ENCODE measurements at regions not wholly inside any gene's neighbourhood (a gene's known extent, or its start where the extent isn't known, plus 50 kb on each side); places are given as distances from the start of the nearest gene placed in this dataset.
"Not testable (repeated sequence)": the region's sequence is repeated elsewhere in the genome, so short reads cannot be mapped to it uniquely, and the experiment has no call there.

- no peak for DNase-seq
These were observed 125.3 kb downstream of the GLUD2 start for GRCh38 chrX:121172703-121173102.

GRCh38 chrX:121179972-121180371 is 132.6 kb downstream of the GLUD2 start:
- DNase-seq, result no peak

GRCh38 chrX:121191779-121192178 is 144.4 kb downstream of the GLUD2 start:
- no peak for DNase-seq

DNA sequence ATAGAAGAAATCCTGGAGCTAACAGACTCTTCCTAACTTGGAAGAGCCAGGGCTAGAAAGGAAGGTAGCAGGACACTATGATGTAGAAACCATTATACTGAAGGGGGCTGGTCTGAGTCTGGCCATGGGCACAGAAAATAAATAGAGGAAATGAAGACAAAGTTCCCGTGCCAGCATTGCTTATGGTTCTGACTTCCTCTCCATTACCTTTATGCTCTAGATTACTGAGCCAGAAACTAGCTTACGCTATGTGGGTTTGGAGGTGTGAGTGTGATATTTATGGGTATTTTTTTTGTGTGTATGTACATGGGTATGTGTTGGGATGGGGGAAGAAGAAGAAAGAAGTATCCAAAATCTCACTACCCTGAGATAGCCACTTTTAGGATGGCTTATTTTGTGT is 148.3 kb downstream of the GLUD2 start:
- DNase-seq, result no peak

GRCh38 chrX:121196872-121197444 is 149.5 kb downstream of the GLUD2 start:
- DNase-seq, result not testable (repeated sequence)

- DNase-seq, result no peak
These were observed 161.2 kb downstream of the GLUD2 start for GRCh38 chrX:121208563-121208962.

DNA sequence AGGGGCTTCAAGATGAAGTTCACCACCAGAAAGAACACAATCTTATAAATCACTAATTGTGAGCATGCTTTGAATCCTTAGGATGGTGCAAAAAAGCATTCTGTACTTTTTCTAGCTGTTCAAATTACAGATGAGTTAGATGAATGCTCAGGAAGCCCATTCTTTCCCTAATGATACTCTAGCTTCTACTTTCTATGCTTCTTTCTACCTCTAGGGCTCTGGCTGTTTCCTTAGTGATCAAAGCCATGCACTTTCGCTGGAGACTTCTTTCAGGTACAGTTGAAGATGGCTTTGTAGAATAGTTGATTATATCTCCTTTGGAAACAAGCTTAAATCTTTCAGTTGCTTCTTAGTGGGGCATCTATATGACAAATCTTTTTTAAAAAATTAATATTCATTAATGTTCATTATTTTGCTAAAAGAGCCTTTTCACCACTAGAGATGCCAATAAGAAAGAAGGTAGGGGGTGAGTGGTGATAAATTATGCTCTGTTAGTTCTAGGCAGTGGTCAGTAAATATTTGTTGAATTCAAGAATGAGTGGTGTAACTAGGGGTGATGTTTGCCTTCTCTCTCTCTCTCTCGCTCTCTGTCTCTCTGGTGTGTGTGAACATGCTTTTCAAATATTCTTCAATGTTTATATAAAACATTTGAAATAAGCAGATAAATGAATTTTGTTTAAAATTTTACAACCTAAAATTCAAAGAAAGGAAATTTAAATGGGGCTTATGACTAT is 169.4 kb downstream of the GLUD2 start:
- no peak for DNase-seq

DNA sequence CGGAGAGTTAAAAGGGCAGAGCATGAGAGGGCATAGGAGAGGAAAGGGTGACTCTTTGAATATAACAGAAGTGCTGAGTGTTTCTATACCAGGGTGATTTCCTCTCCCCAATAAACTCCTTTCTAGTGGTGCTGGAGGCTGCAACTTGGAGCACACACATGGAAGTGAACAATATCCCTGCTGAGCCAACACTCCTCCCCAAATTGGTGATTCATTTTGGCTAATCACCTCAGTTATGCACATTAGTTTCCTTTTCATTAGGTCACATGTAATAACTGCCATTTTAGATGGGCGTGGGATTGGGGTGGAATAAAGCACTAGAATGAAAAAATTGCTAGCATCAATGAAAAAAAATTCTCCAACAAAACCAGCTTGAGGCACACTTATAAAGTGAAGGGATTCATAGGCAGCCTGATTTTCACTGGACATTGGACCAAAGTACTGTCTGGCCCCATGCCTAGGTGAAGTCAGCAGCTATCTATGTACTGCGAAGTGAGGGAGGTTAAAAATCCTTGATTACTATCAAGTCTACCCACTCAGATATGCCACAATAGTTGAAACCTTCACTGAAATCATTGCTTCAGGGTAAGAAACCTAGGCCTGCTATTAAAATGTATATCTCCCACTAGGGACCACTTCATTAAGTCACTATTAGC is 174.0 kb downstream of the GLUD2 start:
- no peak for DNase-seq

DNA sequence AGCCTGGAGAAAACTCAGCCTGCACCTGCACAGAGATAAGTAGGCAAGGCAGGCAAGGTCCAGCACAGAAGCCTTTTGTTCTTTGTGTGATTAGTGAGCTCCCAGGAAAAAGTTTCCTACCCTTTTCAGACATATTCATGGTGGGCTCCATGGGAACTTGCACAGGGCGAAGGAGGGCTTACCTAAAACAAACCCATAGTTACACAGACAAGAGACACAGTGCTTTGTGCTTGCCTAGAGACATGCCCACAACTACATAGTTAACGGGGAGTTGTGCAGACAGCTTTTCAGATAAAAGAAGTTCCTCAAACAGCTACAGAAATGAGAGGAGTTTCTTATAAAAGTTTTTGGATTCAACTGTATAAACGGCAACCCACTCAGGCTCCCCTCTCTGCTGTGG is 180.5 kb downstream of the GLUD2 start:
- DNase-seq, result no peak

DNA sequence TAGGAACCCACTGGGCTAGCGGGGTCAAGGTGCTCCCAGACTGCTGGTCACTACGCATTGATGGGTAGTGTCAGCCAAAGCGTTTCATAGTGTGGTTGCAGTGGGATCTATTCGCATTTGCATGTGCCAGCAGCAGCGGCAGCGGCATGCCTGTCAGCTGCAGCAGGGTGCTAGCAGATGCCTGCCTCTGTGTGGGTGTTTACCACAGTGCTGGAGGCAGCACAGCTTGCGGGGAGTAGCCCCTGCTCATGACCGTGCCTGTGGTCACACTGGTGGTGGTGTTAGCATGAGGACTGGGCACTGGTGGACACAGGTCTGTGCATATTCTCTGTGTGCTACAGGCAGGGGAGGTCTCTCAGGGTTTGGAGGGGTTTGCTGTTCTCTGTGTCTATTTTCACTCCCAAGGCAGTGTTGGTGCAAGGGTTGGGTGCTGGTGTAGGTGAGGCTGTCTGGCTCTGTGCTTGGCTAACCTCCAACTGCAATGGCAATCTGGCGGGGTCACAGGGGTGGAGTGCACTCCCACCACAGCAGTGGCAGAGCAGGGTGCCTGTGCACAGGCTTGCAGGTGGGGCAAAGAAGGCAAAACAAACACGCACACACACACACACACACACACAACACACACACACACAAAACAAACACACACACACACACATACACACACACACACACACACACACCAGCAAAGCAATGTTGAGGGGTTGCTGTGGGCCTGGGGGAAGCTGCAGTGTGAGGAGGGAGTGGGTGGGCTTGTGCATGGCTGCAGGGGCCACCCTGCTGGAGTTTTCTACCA is 184.4 kb downstream of the GLUD2 start:
- no peak for DNase-seq

DNA sequence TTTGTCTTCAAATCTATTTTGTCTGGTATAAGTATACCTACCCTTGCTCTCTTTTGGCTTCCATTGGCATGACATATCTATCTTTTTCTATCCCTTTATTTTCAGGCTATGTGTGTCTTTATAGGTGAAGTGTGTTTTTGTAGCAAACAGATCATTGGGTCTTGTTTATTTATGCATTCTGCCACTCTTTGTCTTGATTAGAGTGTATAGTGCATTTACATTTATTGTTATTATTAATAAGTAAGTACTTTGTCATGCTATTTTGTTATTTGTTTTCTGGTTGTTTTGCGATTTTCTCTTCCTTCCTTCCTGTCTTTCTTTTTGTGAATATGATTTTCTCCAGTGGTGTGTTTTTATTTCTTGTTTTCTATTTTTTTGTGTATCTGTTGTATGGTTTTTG is 188.6 kb downstream of the GLUD2 start:
- no peak for DNase-seq

DNA sequence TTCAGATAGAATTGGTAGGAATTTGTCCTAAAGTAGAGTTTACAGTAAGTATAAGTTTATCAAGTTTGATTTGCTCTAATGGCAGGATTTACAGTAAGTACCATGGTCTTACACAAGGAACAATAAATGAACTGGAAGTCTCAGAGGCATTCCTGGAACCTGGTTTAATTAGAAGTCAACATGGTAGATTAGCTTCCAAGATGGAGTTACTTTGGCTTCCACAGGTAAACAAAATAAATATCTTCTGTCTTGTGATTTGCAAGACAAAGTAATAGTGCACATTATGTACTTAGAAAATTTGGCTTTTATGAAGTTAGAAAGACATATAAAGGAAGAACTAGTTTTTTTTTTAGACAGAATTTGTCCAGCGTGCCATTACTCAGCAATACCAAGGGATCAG is 190.7 kb downstream of the GLUD2 start:
- DNase-seq, result no peak

DNA sequence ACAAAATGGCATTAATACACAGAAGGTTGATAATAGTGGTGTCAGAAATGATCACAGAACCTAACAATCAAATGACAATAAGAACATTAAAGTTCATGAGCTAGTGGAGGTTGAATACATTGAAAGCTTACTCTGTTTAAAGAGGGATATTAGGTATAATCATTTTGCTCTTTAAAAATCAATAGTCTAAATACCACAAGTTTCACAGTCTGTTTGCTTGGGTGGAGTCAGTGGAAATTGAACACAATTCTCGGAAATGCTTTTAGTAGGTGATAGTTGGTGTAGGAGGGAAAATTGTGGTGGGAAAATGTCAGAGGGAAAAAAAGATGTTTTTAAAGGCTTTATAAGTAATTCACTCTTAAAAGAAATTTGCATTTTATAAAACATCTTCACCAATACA is 197.1 kb downstream of the GLUD2 start:
- DNase-seq, result no peak

DNA sequence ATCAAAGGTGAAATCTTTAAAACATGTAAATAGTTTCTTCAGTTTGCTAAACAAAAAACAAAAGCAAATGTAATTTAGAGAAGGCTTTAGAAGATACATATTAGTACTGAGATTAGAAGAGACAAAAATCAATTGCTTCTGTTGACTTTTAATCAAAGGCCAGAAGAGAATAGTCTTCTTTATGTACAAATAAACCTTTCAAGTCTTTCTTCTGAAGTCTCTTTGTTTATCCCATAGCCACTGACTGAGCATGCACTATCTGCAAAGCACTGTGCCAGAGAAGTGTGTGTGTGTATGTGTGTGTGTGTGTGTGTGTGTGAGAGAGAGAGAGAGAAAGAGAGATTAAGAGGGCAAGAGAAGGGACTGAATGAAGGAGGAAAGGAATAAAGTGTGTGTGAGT is 198.4 kb downstream of the GLUD2 start:
- no peak for DNase-seq

GRCh38 chrX:121254336-121254735 is 206.9 kb downstream of the GLUD2 start:
- no peak for DNase-seq

GRCh38 chrX:121256647-121257046 is 209.2 kb downstream of the GLUD2 start:
- DNase-seq, result no peak

- DNase-seq, result no peak
These were observed 211.1 kb downstream of the GLUD2 start for GRCh38 chrX:121258545-121258944.

GRCh38 chrX:121259170-121259569 is 211.8 kb downstream of the GLUD2 start:
- DNase-seq, result no peak

DNA sequence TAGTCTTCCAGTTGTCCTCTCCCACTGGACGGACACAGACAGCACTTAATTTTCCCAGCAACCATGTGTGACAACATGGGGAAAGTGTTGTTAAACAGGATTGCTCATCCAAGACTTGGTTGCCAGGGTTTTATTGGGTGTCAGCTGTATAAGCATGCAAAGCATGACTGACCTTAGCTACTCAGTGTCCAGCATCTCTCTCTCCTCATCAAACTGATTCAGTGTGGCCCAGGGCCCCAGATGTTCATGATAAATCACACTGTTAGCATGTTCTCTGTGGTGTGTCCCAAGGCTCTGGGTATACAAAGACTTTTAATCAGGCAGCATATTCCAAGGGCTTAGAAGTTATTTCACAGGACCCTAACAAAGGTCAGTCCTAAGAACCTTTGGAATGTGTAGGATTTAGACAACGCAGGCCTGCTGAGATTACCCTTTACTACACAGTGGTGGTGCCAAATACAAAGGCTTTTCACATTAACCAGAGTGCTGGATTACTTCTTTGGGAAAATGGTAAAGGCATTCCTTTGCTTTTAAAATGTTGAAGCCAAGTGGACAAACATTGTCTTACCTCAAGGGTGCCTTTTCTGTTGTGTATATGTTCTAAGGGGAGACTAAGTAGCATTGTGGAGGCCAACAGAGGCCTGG is 213.3 kb downstream of the GLUD2 start:
- no peak for DNase-seq

DNA sequence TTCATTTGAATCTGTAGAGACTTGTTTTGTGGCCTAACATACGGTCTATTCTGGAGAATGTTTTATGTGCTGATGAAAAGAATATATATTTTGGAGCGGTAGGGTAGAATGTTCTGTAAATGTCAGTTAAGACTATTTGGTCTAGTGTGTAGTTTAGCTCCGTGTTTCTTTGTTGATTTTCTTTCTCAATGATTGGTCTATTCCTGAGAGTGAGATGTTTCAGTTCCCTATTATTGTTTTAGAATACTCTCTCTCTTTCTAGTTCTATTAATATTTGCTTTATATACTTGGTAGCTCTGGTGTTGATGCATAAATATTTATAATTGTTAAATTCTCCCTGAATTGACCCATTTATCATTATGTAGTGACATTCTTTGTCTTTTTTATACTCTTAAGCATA is 236.5 kb downstream of the GLUD2 start:
- no peak for DNase-seq

DNA sequence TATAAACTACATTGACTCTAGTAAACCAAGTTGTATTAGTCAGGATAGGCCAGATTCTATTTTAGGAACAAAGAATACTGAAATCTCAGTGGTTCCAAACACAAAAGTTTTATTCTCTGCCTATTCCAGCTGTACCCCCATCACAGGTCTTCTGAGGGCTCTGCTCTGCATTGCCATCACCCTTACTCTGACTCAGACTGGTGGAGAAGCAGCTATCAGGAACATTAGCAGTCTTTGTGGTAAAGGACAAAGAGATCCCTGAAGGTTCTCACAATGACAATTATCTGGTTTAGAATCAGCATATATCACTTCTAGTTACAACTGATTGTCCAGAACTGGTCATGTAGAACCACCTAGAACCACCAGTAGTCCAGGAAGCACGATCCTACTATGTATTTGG is 251.1 kb downstream of the GLUD2 start:
- DNase-seq, result no peak

- no peak for DNase-seq
These were observed 253.9 kb downstream of the GLUD2 start for GRCh38 chrX:121301356-121301755.

GRCh38 chrX:121301822-121302221 is 254.4 kb downstream of the GLUD2 start:
- no peak for DNase-seq

Measured in NCI-H226 (cell line).